A549 (cell line): ENCODE measurements at regions not wholly inside any gene's neighbourhood (a gene's known extent, or its start where the extent isn't known, plus 50 kb on each side); places are given as distances from the start of the nearest gene placed in this dataset.

ENCODE experiments used
- ATAC-seq, 2 experiments: fragments of 200-7000 bp in 1 of 2; fragments of >200 bp in 1 of 2; cut with Nextera tagmentation in 1 of 2; cut with Tn5 transposase in 1 of 2; 3 replicates each; pipeline versions ENCODE4 v1.8.0 to v1.9.1; 2018 to 2020; ENCODE audit warnings: mild to moderate bottlenecking in 1 of 2, moderate library complexity in 1 of 2
- CTCF ChIA-PET: fragments of 300-600 bp; sonication (Branson Sonifier 250); formaldehyde crosslinking; extraction: SDS; loops from one replicate; lab custom pipeline; 2021; ENCODE audit warnings: antibody characterized with exemption, inconsistent platforms; lab: Yijun Ruan, JAX
- POLR2A ChIA-PET: fragments of 350-600 bp; formaldehyde crosslinking; extraction: SDS; loops from one replicate; lab custom pipeline; 2021; ENCODE audit warnings: antibody characterized with exemption, inconsistent platforms; lab: Yijun Ruan, JAX
- DNase-seq, 2 experiments: peaks; one replicate each; pipeline versions ENCODE4 v3.0.0 to v3.0.0-alpha.2; 2011 to 2016; ENCODE audit warnings: low read depth in 1 of 2, low spot score in 1 of 2
- FAIRE-seq: peaks from 2 replicates; lab custom pipeline; 2011; peaks lifted over from hg19 to GRCh38; lab: Jason Lieb, UNC
- H3K27ac ChIP-seq, 2 experiments: fragments of >200 bp; sonication (Bioruptor Twin); formaldehyde crosslinking; 3 replicates each; pipeline ENCODE4 v1.5.1; 2016 to 2017
- H3K4me1 ChIP-seq: fragments of >200 bp; sonication (Bioruptor Twin); formaldehyde crosslinking; 3 replicates; pipeline ENCODE4 v1.6.1; 2016
- H3K4me2 ChIP-seq: fragments of >200 bp; sonication (Bioruptor Twin); formaldehyde crosslinking; 3 replicates; pipeline ENCODE4 v1.6.1; 2016
- H3K4me3 ChIP-seq: fragments of >200 bp; sonication (Bioruptor Twin); formaldehyde crosslinking; 3 replicates; pipeline ENCODE4 v1.5.1; 2016
- H3K9me3 ChIP-seq: fragments of >200 bp; sonication (Bioruptor Twin); formaldehyde crosslinking; 3 replicates; pipeline ENCODE4 v1.6.1; 2016
- BCL3 ChIP-seq: fragments of >200 bp; sonication (Bioruptor Twin); formaldehyde crosslinking; IDR thresholded peaks from 3 replicates; pipeline ENCODE4 v1.6.1; 2016
- CEBPB ChIP-seq, 2 experiments: fragments of >200 bp in 1 of 2; sonication (Bioruptor Twin) in 1 of 2; formaldehyde crosslinking in 1 of 2; IDR thresholded peaks; 2 replicates each; pipeline ENCODE4 v1.6.1; 2012 to 2016
- EHF ChIP-seq: fragments of 250-450 bp; sonication (Bioruptor Pico); IDR thresholded peaks from 2 replicates; pipeline ENCODE4 v1.5.0; 2020; ENCODE audit warnings: mild to moderate bottlenecking
- ELK1 ChIP-seq: fragments of 150-350 bp; IDR thresholded peaks from 2 replicates; pipeline ENCODE4 v1.6.1; 2014; ENCODE audit warnings: low read depth, mild to moderate bottlenecking, low read length
- EP300 ChIP-seq, 2 experiments: fragments of >200 bp; sonication (Bioruptor Twin); formaldehyde crosslinking; IDR thresholded peaks; 2 replicates in 1 of 2; 3 replicates in 1 of 2; pipeline ENCODE4 v1.6.1; 2016 to 2017
- HDAC2 ChIP-seq: fragments of 200-600 bp; sonication (generic); IDR thresholded peaks from 2 replicates; pipeline ENCODE4 v1.6.1; 2016
- HEYL ChIP-seq: fragments of 250-450 bp; sonication (Bioruptor Pico); IDR thresholded peaks from 2 replicates; pipeline ENCODE4 v1.8.0; 2021; ENCODE audit warnings: mild to moderate bottlenecking, moderate library complexity
- HOXB13 ChIP-seq: fragments of 250-450 bp; sonication (Bioruptor Pico); IDR thresholded peaks from 2 replicates; pipeline ENCODE4 v1.5.0; 2020; ENCODE audit warnings: low read depth, mild to moderate bottlenecking, moderate library complexity
- HOXB5 ChIP-seq: fragments of 250-450 bp; sonication (Bioruptor Pico); IDR thresholded peaks from 2 replicates; pipeline ENCODE4 v1.5.0; 2020; ENCODE audit warnings: mild to moderate bottlenecking, moderate library complexity
- MAFK ChIP-seq: fragments of 450-650 bp; IDR thresholded peaks from 2 replicates; pipeline ENCODE4 v1.6.1; 2014; ENCODE audit not compliant: partially characterized antibody
- MAZ ChIP-seq: fragments of 150-350 bp; IDR thresholded peaks from 2 replicates; pipeline ENCODE4 v1.6.1; 2014; ENCODE audit warnings: antibody characterized with exemption, low read depth, low read length, borderline replicate concordance
- RAD21 ChIP-seq, 2 experiments: fragments of >200 bp in 1 of 2; sonication (Bioruptor Twin) in 1 of 2; formaldehyde crosslinking in 1 of 2; IDR thresholded peaks in 1 of 2; conservative IDR thresholded peaks in 1 of 2; 2 replicates in 1 of 2; 3 replicates in 1 of 2; pipeline ENCODE4 v1.6.1; 2012 to 2018; ENCODE audit warnings: inconsistent platforms in 1 of 2
- REST ChIP-seq: fragments of 200-600 bp; sonication (generic); IDR thresholded peaks from 2 replicates; pipeline ENCODE4 v1.6.1; 2016; ENCODE audit warnings: antibody characterized with exemption, mild to moderate bottlenecking, moderate library complexity
- RNF2 ChIP-seq: fragments of 200-600 bp; sonication (generic); IDR thresholded peaks from 2 replicates; pipeline ENCODE4 v1.6.1; 2016; ENCODE audit warnings: low read depth, mild to moderate bottlenecking, antibody characterized with exemption, moderate library complexity, borderline replicate concordance
- SREBF2 ChIP-seq: fragments of 450-650 bp; IDR thresholded peaks from 2 replicates; pipeline ENCODE4 v1.6.1; 2014; ENCODE audit warnings: mild to moderate bottlenecking, moderate library complexity
- TP53 ChIP-seq: fragments of 250-450 bp; sonication (Bioruptor Pico); IDR thresholded peaks from 2 replicates; pipeline ENCODE4 v1.5.0; 2021; ENCODE audit warnings: mild to moderate bottlenecking, moderate library complexity
- USF2 ChIP-seq: fragments of 450-650 bp; IDR thresholded peaks from 2 replicates; pipeline ENCODE4 v1.6.1; 2014; ENCODE audit warnings: antibody characterized with exemption
- WGBS: methylation state at CpG from one replicate; pipeline ENCODE4 v1.1.6; 2017; ENCODE audit errors: missing lambda C conversion rate; 5-methylcytosine and 5-hydroxymethylcytosine counted together

- Histone ChIP-seq H3K4me2 (no peak overlapping the region), H3K4me1 (no peaks in the 10 kb centered on the region), H3K27ac (no peak overlapping the region), H3K9me3 (no peaks in the 10 kb centered on the region), H3K4me3 (no peak overlapping the region)
- TF ChIP-seq MAZ (no peak), HOXB5 (CRISPR knock-in tag) (no peak), MAFK (no peak), EHF (CRISPR knock-in tag) (no peak), SREBF2 (no peak), EP300 (IDR thresholded peaks at IDR 0.05) (no peak), RAD21 (conservative IDR thresholded peaks at IDR 0.05 in 1 of 2, IDR thresholded peaks at IDR 0.05 in 1 of 2) (no peak), HOXB13 (CRISPR knock-in tag) (no peak), REST (no peak), HEYL (no peak), BCL3 (no peak), ELK1 (no peak), RNF2 (no peak), CEBPB (IDR thresholded peaks at IDR 0.05) (no peak), HDAC2 (no peak)
- WGBS: 4% methylated on average over 6 of the region's 6 CpGs
- ATAC-seq: no peak
- CTCF ChIA-PET: interaction anchor here (0.8 to 2.4 kb wide), 3 partner anchors 8 to 721 kb away, joined by 4 to 6 read pairs (median 5); no protein-coding TSS in a partner anchor
- POLR2A ChIA-PET: no interaction called here
- no peak for FAIRE-seq
- DNase-seq: no peak
Measured at GRCh38 chr7:42700406-42701327, 211.2 kb downstream of the C7orf25 start.

- no peak for TF ChIP-seq USF2
- TF ChIP-seq TP53 (CRISPR knock-in tag): no peak
- 10% methylated on average over 11 of the region's 11 CpGs for WGBS
- POLR2A ChIA-PET: no interaction called here
- H3K4me1 ChIP-seq: no peaks in the 10 kb centered on the region
- FAIRE-seq (no peak), ATAC-seq (no peak), DNase-seq (no peak)
- H3K9me3 ChIP-seq: no peaks in the 10 kb centered on the region
- H3K27ac ChIP-seq: no peak overlapping the region
- CTCF ChIA-PET: interaction anchor here (1.7 kb wide), 1 partner anchor 9 kb away, joined by 5 read pairs; no protein-coding TSS in a partner anchor
- H3K4me3 ChIP-seq: no peak overlapping the region
- no peak overlapping the region for H3K4me2 ChIP-seq
Measured at GRCh38 chr7:42699380-42700178, 212.3 kb downstream of the C7orf25 start.
